ENCODE measurements at regions not wholly inside any gene's neighbourhood (a gene's known extent, or its start where the extent isn't known, plus 50 kb on each side); places are given as distances from the start of the nearest gene placed in this dataset.

- no peak overlapping the region for H2AFZ ChIP-seq (ENCODE audit: low read depth, low read length)
- H3K9ac ChIP-seq (replicated peaks; ENCODE audit: extremely low read depth, insufficient read depth, low read length) = no peak overlapping the region
- POLR2A ChIA-PET = no interaction called here
- intact Hi-C loops (cut with micrococcal nuclease) = no loop called here
- H3K27me3 ChIP-seq (ENCODE audit: control insufficient read depth in 2 of 2, insufficient read depth in 2 of 2, low read length in 2 of 2) = no peaks in the 10 kb centered on the region
- no peak overlapping the region for H3K27ac ChIP-seq (ENCODE audit: insufficient read depth, low read depth, low read length)
- H3K79me2 ChIP-seq (ENCODE audit: control insufficient read depth, insufficient read depth, low read length) = no peaks in the 10 kb centered on the region
- no peaks in the 10 kb centered on the region for H3K36me3 ChIP-seq (ENCODE audit: control insufficient read depth in 2 of 2, extremely low read depth in 1 of 2, insufficient read depth in 2 of 2, low read length in 2 of 2)
- BruUV-seq (replicated peaks) = no TSS peak
- H3K9me3 ChIP-seq (replicated peaks; ENCODE audit: control insufficient read depth, insufficient read depth, low read length) = peaks cover 5% of the 10 kb centered on the region
- no peak for FAIRE-seq
- no peaks in the 10 kb centered on the region for H3K9me1 ChIP-seq (replicated peaks; ENCODE audit: control insufficient read depth, extremely low read depth, insufficient read depth, low read length)
- CTCF ChIA-PET = no interaction called here
- TF ChIP-seq CTCF (IDR thresholded peaks at IDR 0.05; ENCODE audit: extremely low read depth in 1 of 2, insufficient read depth in 1 of 2, low read depth in 1 of 2, low read length in 2 of 2) (no peak), JUN (IDR thresholded peaks at IDR 0.05; ENCODE audit: borderline replicate concordance, insufficient read depth, insufficient read length, low read depth) (no peak), FOS (IDR thresholded peaks at IDR 0.05; ENCODE audit: borderline replicate concordance, insufficient read depth, low read length) (no peak), POLR2AphosphoS5 (IDR thresholded peaks at IDR 0.05; ENCODE audit: insufficient read depth, low read depth, low read length) (no peak), POLR2A (IDR thresholded peaks at IDR 0.05; ENCODE audit: low read depth, low read length) (no peak), GATA2 (IDR thresholded peaks at IDR 0.05; ENCODE audit: insufficient read depth, insufficient read length, low read depth, low read length) (no peak), EZH2 (IDR thresholded peaks at IDR 0.05; ENCODE audit: borderline replicate concordance, low read depth, low read length, severe bottlenecking) (no peak), MYC (IDR thresholded peaks at IDR 0.05; ENCODE audit: low read depth, low read length) (no peak), MAX (IDR thresholded peaks at IDR 0.05; ENCODE audit: insufficient read depth, insufficient read length) (no peak)
- no peaks in the 10 kb centered on the region for H4K20me1 ChIP-seq (replicated peaks; ENCODE audit: control insufficient read depth, extremely low read depth, insufficient read depth, low read length)
- H3K4me3 ChIP-seq (replicated peaks in 1 of 3; ENCODE audit: insufficient read depth in 1 of 3, low read depth in 1 of 3, low read length in 3 of 3) = no peak overlapping the region
- no peak for DNase-seq (ENCODE audit: low read depth, low spot score)
- dilution Hi-C loops (cut with MboI; ENCODE audit: extremely low pct_ligation_motif_present, low sequenced_read_pairs) = no loop called here
- no peaks in the 10 kb centered on the region for H3K4me1 ChIP-seq (ENCODE audit: control insufficient read depth, extremely low read depth, insufficient read depth, low read length)
- H3K4me2 ChIP-seq (ENCODE audit: insufficient read depth, low read length) = no peak overlapping the region
Observed at GRCh38 chr14:86346818-86347384, 817.0 kb downstream of the FLRT2 start.
